ENCODE measurements at regions not wholly inside any gene's neighbourhood (a gene's known extent, or its start where the extent isn't known, plus 50 kb on each side); places are given as distances from the start of the nearest gene placed in this dataset.

GRCh38 chr13:59451236-59451635 is 712.5 kb downstream of the DIAPH3 start:
- no peaks in the 10 kb centered on the region for H3K27me3 ChIP-seq (replicated peaks; ENCODE audit: insufficient read depth)
- intact Hi-C loops (cut with DNase I) = no loop called here

GRCh38 chr13:59452189-59452890 is 711.4 kb downstream of the DIAPH3 start:
- no peaks in the 10 kb centered on the region for H3K4me1 ChIP-seq (replicated peaks)
- no peak overlapping the region for H3K27ac ChIP-seq
- H3K4me3 ChIP-seq = no peak overlapping the region
- H3K27me3 ChIP-seq (replicated peaks; ENCODE audit: insufficient read depth) = no peaks in the 10 kb centered on the region
- intact Hi-C loops (cut with DNase I) = no loop called here
- no peaks in the 10 kb centered on the region for H3K9me3 ChIP-seq
- no peak for DNase-seq (ENCODE audit: low spot score)
- WGBS = 58% methylated on average over 8 of the region's 8 CpGs
- no peak for TF ChIP-seq POLR2A (IDR thresholded peaks at IDR 0.05)
- no peak for TF ChIP-seq CTCF (IDR thresholded peaks at IDR 0.05)
- no peak for TF ChIP-seq POLR2AphosphoS5 (IDR thresholded peaks at IDR 0.05)
- no peaks in the 10 kb centered on the region for H3K36me3 ChIP-seq

More at GRCh38 chr13:59451236-59451635, 712.5 kb downstream of the DIAPH3 start:
- TF ChIP-seq CTCF (IDR thresholded peaks at IDR 0.05) (no peak), POLR2AphosphoS5 (IDR thresholded peaks at IDR 0.05) (no peak), POLR2A (IDR thresholded peaks at IDR 0.05) (no peak)
- Histone ChIP-seq H3K4me1 (replicated peaks) (no peaks in the 10 kb centered on the region), H3K36me3 (no peaks in the 10 kb centered on the region), H3K27ac (no peak overlapping the region), H3K9me3 (no peaks in the 10 kb centered on the region), H3K4me3 (no peak overlapping the region)
- DNase-seq (ENCODE audit: low spot score) = no peak

- Histone ChIP-seq H3K4me1 (replicated peaks) (no peaks in the 10 kb centered on the region), H3K9me3 (no peaks in the 10 kb centered on the region), H3K27ac (no peak overlapping the region), H3K4me3 (no peak overlapping the region), H3K27me3 (replicated peaks; ENCODE audit: insufficient read depth) (no peaks in the 10 kb centered on the region), H3K36me3 (no peaks in the 10 kb centered on the region)
- 27% methylated on average over 9 of the region's 9 CpGs for WGBS
- TF ChIP-seq POLR2AphosphoS5 (IDR thresholded peaks at IDR 0.05) = no peak
- no peak for TF ChIP-seq POLR2A (IDR thresholded peaks at IDR 0.05)
- no peak for TF ChIP-seq CTCF (IDR thresholded peaks at IDR 0.05)
- DNase-seq (ENCODE audit: low spot score) = no peak
- intact Hi-C loops (cut with DNase I) = no loop called here
Measured at GRCh38 chr13:59458908-59459579, 704.7 kb downstream of the DIAPH3 start.

- Histone ChIP-seq H3K27ac (no peak overlapping the region), H3K4me1 (replicated peaks) (no peaks in the 10 kb centered on the region), H3K9me3 (no peaks in the 10 kb centered on the region), H3K36me3 (no peaks in the 10 kb centered on the region), H3K4me3 (no peak overlapping the region), H3K27me3 (replicated peaks; ENCODE audit: insufficient read depth) (no peaks in the 10 kb centered on the region)
- DNase-seq (ENCODE audit: low spot score) = no peak
- no peak for TF ChIP-seq CTCF (IDR thresholded peaks at IDR 0.05)
- no peak for TF ChIP-seq POLR2AphosphoS5 (IDR thresholded peaks at IDR 0.05)
- no peak for TF ChIP-seq POLR2A (IDR thresholded peaks at IDR 0.05)
- 80% methylated on average over 2 of the region's 2 CpGs for WGBS
- intact Hi-C loops (cut with DNase I) = no loop called here
Measured at GRCh38 chr13:59459972-59460371, 703.8 kb downstream of the DIAPH3 start.

- TF ChIP-seq CTCF (IDR thresholded peaks at IDR 0.05) (no peak), POLR2AphosphoS5 (IDR thresholded peaks at IDR 0.05) (no peak), POLR2A (IDR thresholded peaks at IDR 0.05) (no peak)
- 78% methylated on average over 3 of the region's 3 CpGs for WGBS
- H3K4me3 ChIP-seq = no peak overlapping the region
- H3K9me3 ChIP-seq = no peaks in the 10 kb centered on the region
- H3K4me1 ChIP-seq (replicated peaks) = no peaks in the 10 kb centered on the region
- H3K36me3 ChIP-seq = no peaks in the 10 kb centered on the region
- H3K27ac ChIP-seq = no peak overlapping the region
- no peaks in the 10 kb centered on the region for H3K27me3 ChIP-seq (replicated peaks; ENCODE audit: insufficient read depth)
- no peak for DNase-seq (ENCODE audit: low spot score)
- intact Hi-C loops (cut with DNase I) = no loop called here
Measured at GRCh38 chr13:59461411-59461810, 702.3 kb downstream of the DIAPH3 start.

Measured in prostate gland (tissue), 2 donors.